Activated CD4-positive, alpha-beta T cell treated with anti-CD3 and anti-CD28 coated beads for 36 hours (primary cell): ENCODE measurements at regions not wholly inside any gene's neighbourhood (a gene's known extent, or its start where the extent isn't known, plus 50 kb on each side); places are given as distances from the start of the nearest gene placed in this dataset.
A peak's percentile ranks its signal among the peaks of the same experiment; 100 is the strongest.

ENCODE experiments used
- ATAC-seq: fragments of 200-7000 bp; cut with Tn5 transposase; one replicate; pipeline ENCODE4 v1.10.0; 2021; ENCODE audit warnings: mild to moderate bottlenecking, moderate library complexity
- CTCF ChIA-PET: fragments of 350-600 bp; sonication (Branson Sonifier 250); formaldehyde crosslinking; loops from one replicate; lab custom pipeline; 2021; ENCODE audit warnings: antibody characterized with exemption; lab: Charles Lee
- POLR2A ChIA-PET: fragments of 350-600 bp; sonication (Branson Sonifier 250); formaldehyde crosslinking; loops from one replicate; lab custom pipeline; 2021; ENCODE audit warnings: antibody characterized with exemption, inconsistent platforms; lab: Charles Lee
- DNase-seq: peaks from one replicate; pipeline ENCODE4 v3.0.0-alpha.2; 2020
- H3K27ac Mint-ChIP-seq: one replicate; pipeline ENCODE4 v1.8.0; 2021; ENCODE audit warnings: mixed read lengths
- H3K27me3 Mint-ChIP-seq: one replicate; pipeline ENCODE4 v1.8.0; 2021; ENCODE audit warnings: mixed read lengths
- H3K36me3 Mint-ChIP-seq: one replicate; pipeline ENCODE4 v1.8.0; 2021; ENCODE audit warnings: low read depth, mixed read lengths
- H3K4me1 Mint-ChIP-seq: one replicate; pipeline ENCODE4 v1.8.0; 2021; ENCODE audit warnings: mixed read lengths
- H3K4me3 Mint-ChIP-seq: one replicate; pipeline ENCODE4 v1.8.0; 2021; ENCODE audit warnings: mild to moderate bottlenecking, moderate library complexity, mixed read lengths
- H3K9me3 Mint-ChIP-seq: one replicate; pipeline ENCODE4 v1.8.0; 2021; ENCODE audit warnings: low read depth, mixed read lengths
- intact Hi-C, 2 experiments: fragments of 100-400 bp; cut with DNase I in 1 of 2; cut with micrococcal nuclease in 1 of 2; formaldehyde crosslinking; loops; one replicate each; pipeline versions ENCODE4 v1.14.2 to v1.15.1; 2022 to 2024; cut with DNase I, micrococcal nuclease

DNA sequence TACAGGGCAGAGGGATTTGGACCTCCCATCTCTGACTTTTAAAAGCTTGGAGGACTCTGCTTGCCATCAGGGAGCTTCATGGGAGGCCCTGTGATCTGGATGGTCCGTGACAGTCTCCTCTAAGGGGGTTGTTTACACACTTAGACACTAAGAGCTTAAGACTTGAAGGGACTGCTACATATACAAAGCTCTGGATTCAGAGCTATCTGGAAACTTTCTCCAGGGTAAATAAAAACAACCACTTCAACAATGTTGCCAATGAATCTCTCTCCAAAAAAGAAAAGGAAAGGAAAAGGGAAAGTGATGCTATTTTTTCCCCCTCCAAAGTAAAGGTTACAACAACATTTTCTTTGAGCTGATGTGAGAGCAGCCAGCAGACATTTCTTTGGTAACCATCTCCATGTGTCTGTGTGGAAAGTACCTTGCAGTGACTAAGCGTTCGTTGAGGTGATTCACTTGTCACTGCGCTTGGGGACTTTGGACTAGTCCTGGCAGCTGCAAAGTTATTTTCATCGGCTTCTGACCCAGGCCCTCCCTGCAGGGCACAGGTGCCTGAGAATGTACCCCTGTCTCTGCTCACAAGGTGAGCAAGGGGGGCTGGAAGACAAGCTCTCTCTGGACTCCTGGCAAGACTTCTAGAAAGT lies 262.1 kb upstream of the KLF4 start:
- Mint-ChIP-seq H3K27ac (no peak overlapping the region), H3K9me3 (peaks cover 2% of the 10 kb centered on the region), H3K4me3 (no peak overlapping the region), H3K36me3 (no peaks in the 10 kb centered on the region), H3K4me1 (no peaks in the 10 kb centered on the region), H3K27me3 (no peaks in the 10 kb centered on the region)
- POLR2A ChIA-PET, result no interaction called here
- CTCF ChIA-PET, result interaction anchor here (0.7 kb wide), 1 partner anchor 97 kb away, joined by 3 read pairs; no protein-coding TSS in a partner anchor
- intact Hi-C loops, result no loop called here
- ATAC-seq (peak; percentile 65), DNase-seq (peak; percentile 8)

DNA sequence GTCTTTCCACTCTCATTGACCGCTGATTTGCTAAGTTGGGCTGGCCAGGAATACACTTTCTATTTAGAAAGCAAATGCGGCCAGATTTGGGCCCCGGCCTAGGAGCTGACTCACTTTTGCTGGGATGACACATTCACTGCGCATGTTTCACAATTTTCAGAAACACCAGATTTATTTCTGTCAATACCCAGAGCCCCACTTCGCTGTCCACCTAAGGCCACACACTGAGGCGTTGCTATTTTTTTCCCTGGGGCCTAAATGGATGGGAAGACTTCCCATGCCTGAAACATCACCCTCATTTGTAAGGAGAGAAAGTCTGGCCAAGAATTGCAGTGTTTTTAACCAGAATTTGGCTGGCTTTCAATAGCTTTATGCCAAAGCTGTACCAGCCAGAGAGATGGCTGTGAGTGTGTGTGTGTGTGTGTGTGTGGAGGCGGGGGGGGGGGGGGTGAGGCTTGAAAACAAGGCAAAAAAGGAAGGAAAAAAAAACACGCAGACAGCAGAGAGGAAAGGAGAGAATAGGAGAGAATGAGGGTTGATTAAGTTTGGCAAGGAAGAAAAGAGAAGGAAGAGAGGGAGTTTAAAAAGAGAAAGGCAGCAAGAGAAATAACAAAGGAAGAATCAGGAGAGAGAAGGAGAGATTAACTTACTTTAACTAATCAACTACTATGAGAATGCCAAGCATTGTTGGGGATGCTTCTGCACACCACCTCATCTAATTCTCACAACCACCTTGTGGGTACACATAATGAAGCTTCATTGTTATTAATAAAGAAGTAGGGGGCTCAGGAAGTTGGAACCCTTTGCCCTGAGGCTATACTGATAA lies 261.4 kb upstream of the KLF4 start:
- H3K4me1 Mint-ChIP-seq, result no peaks in the 10 kb centered on the region
- ChIA-PET POLR2A (no interaction called here), CTCF (interaction anchor here (0.7 kb wide), 1 partner anchor 97 kb away, joined by 3 read pairs; no protein-coding TSS in a partner anchor)
- intact Hi-C loops, result no loop called here
- no peaks in the 10 kb centered on the region for H3K36me3 Mint-ChIP-seq
- ATAC-seq (no peak), DNase-seq (no peak)
- no peak overlapping the region for H3K4me3 Mint-ChIP-seq
- no peak overlapping the region for H3K27ac Mint-ChIP-seq
- peaks cover 2% of the 10 kb centered on the region for H3K9me3 Mint-ChIP-seq
- no peaks in the 10 kb centered on the region for H3K27me3 Mint-ChIP-seq

GRCh38 chr9:107749787-107750444 lies 260.3 kb upstream of the KLF4 start:
- ATAC-seq (no peak), DNase-seq (no peak)
- Mint-ChIP-seq H3K9me3 (no peaks in the 10 kb centered on the region), H3K4me3 (no peak overlapping the region), H3K36me3 (no peaks in the 10 kb centered on the region), H3K4me1 (no peaks in the 10 kb centered on the region), H3K27ac (no peak overlapping the region), H3K27me3 (no peaks in the 10 kb centered on the region)
- POLR2A ChIA-PET, result no interaction called here
- intact Hi-C loops, result no loop called here
- CTCF ChIA-PET, result no interaction called here

DNA sequence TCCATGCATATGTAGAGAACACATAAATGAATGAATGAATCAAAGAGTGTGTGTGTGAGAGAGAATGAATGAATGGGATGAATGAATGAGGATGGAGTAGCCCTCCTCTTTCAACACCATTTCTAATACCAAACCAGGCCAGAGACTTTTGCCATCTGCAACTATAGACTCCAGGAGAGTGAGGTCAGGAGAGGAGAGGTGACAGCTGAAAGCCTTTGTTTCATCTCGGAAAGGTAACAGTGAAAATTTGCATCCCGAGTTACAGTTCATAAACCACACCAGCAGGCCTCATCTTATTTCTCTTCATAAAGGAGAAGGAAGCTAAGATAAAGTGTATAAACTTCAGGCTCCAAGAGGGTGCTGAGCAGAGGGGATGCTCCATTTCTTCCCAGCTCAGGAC lies 255.3 kb upstream of the KLF4 start:
- intact Hi-C loops, result no loop called here
- H3K27me3 Mint-ChIP-seq, result no peaks in the 10 kb centered on the region
- CTCF ChIA-PET, result no interaction called here

DNA sequence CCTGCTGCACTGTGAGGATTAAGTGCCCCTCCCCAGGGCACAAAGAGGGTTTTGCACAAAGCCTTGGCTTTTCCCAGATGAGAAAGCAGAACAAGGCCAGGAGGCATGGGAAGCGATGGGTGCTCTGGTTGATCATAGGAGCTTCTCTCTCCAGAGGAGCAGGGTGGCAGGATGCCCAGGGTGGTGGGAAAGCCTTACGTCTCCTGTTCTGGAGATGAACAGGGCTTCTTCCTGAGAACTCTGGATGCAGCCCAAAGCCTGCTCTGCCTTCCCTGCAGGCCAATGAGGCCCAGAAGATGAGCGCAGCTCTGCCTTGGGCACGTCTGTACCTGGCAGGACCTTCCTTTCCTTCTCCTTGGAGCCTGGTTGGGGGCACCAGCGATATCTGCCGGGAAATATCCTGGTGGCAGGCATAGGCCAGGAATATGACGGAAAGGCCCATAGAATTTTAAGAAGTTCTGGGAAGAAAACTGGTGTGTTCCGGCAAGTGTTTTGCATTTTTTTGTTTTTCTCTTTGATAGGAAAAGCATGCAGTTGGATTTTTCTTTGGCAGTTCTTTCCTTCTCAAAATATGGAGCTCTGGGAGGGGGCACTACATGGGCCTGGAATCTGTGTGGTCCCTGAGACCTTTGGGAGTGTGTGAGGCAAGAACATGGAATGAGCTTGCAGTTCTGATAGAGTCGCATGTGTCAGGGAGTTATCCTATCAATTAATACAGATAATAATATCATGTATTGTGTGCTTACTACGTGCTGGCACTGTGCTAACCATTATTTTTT lies 253.2 kb upstream of the KLF4 start:
- CTCF ChIA-PET, result no interaction called here
- Mint-ChIP-seq H3K4me1 (no peaks in the 10 kb centered on the region), H3K4me3 (no peak overlapping the region), H3K36me3 (no peaks in the 10 kb centered on the region), H3K27me3 (no peaks in the 10 kb centered on the region), H3K9me3 (no peaks in the 10 kb centered on the region), H3K27ac (no peak overlapping the region)
- DNase-seq (no peak), ATAC-seq (no peak)
- POLR2A ChIA-PET, result no interaction called here
- intact Hi-C loops, result no loop called here

More for the DNA sequence above, 255.3 kb upstream of the KLF4 start:
- no peak overlapping the region for H3K27ac Mint-ChIP-seq
- H3K9me3 Mint-ChIP-seq, result no peaks in the 10 kb centered on the region
- POLR2A ChIA-PET, result no interaction called here
- no peaks in the 10 kb centered on the region for H3K4me1 Mint-ChIP-seq
- DNase-seq (no peak), ATAC-seq (no peak)
- H3K36me3 Mint-ChIP-seq, result no peaks in the 10 kb centered on the region
- H3K4me3 Mint-ChIP-seq, result no peak overlapping the region

DNA sequence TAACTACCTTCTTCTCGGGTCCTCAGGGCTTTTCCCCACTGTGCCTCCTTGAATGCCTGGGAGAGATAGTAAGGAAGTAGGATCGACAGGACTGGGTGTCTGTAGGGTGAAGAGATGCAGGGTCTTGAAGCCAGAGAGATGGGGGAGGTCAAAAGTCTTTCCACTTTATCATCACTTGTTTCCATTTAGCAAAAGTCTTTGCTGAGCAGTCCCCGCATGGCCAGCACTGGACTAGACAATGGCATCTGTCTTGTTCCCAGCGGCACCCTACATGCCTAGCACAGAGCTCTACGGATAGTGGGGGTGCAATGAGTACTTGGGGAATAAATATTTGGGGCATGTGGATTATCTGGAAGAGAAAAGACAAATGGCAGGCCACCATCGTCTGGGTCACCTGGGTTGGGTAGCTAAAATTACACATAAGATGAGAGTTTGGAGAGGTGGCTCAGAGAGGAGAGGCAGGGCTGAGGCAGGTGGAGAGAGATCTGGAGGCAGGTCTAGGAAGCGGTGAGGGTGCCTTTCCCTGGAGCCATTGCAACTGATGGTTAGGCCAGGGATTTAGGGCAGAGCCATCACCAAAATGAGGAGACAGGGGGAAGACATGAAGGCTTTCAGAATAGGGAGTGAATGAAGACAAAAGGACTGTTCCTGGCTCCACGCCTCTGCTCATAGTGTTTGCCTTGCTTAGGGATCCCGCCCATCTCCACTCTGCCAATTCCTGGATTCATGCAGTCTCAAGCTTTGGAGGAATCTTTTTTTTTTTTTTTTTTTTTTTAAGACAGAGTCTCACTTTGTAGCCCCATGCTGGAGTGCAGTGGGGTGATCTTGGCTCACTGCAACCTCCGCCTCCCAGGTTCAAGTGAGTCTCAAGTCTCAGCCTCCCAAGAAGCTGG lies 250.8 kb upstream of the KLF4 start:
- no peaks in the 10 kb centered on the region for H3K27me3 Mint-ChIP-seq
- H3K4me1 Mint-ChIP-seq, result no peaks in the 10 kb centered on the region
- ChIA-PET CTCF (no interaction called here), POLR2A (no interaction called here)
- no peak for ATAC-seq
- no peak for DNase-seq
- intact Hi-C loops, result no loop called here
- H3K27ac Mint-ChIP-seq, result no peak overlapping the region
- no peaks in the 10 kb centered on the region for H3K9me3 Mint-ChIP-seq
- H3K36me3 Mint-ChIP-seq, result no peaks in the 10 kb centered on the region
- no peak overlapping the region for H3K4me3 Mint-ChIP-seq

GRCh38 chr9:107739601-107740082 lies 250.1 kb upstream of the KLF4 start:
- H3K4me3 Mint-ChIP-seq, result no peak overlapping the region
- DNase-seq (no peak), ATAC-seq (no peak)
- H3K36me3 Mint-ChIP-seq, result no peaks in the 10 kb centered on the region
- H3K27ac Mint-ChIP-seq, result no peak overlapping the region
- ChIA-PET POLR2A (no interaction called here), CTCF (no interaction called here)
- no peaks in the 10 kb centered on the region for H3K9me3 Mint-ChIP-seq
- H3K27me3 Mint-ChIP-seq, result no peaks in the 10 kb centered on the region
- no peaks in the 10 kb centered on the region for H3K4me1 Mint-ChIP-seq
- intact Hi-C loops, result no loop called here

- Mint-ChIP-seq H3K4me3 (no peak overlapping the region), H3K27ac (no peak overlapping the region)
These were observed 249.2 kb upstream of the KLF4 start for GRCh38 chr9:107738789-107739188.

GRCh38 chr9:107737987-107738743 lies 248.6 kb upstream of the KLF4 start:
- DNase-seq (no peak), ATAC-seq (no peak)
- ChIA-PET POLR2A (no interaction called here), CTCF (interaction anchor here (0.7 kb wide), 1 partner anchor 47 kb away, joined by 3 read pairs; no protein-coding TSS in a partner anchor)
- no peaks in the 10 kb centered on the region for H3K27me3 Mint-ChIP-seq
- H3K9me3 Mint-ChIP-seq, result no peaks in the 10 kb centered on the region
- H3K4me1 Mint-ChIP-seq, result no peaks in the 10 kb centered on the region
- H3K36me3 Mint-ChIP-seq, result no peaks in the 10 kb centered on the region
- intact Hi-C loops, result no loop called here
- no peak overlapping the region for H3K27ac Mint-ChIP-seq
- H3K4me3 Mint-ChIP-seq, result no peak overlapping the region

More at GRCh38 chr9:107738789-107739188, 249.2 kb upstream of the KLF4 start:
- no peaks in the 10 kb centered on the region for H3K27me3 Mint-ChIP-seq
- H3K4me1 Mint-ChIP-seq, result no peaks in the 10 kb centered on the region
- POLR2A ChIA-PET, result no interaction called here
- H3K9me3 Mint-ChIP-seq, result no peaks in the 10 kb centered on the region
- intact Hi-C loops, result no loop called here
- ATAC-seq (no peak), DNase-seq (no peak)
- no peaks in the 10 kb centered on the region for H3K36me3 Mint-ChIP-seq
- CTCF ChIA-PET, result interaction anchor here (0.7 kb wide), 1 partner anchor 46 kb away, joined by 3 read pairs; no protein-coding TSS in a partner anchor

- POLR2A ChIA-PET, result no interaction called here
- CTCF ChIA-PET, result interaction anchor here (1.0 kb wide), 1 partner anchor 10 kb away, joined by 3 read pairs; no protein-coding TSS in a partner anchor
These were observed 248.0 kb upstream of the KLF4 start for GRCh38 chr9:107737610-107737986.

More at GRCh38 chr9:107737610-107737986, 248.0 kb upstream of the KLF4 start:
- no peaks in the 10 kb centered on the region for H3K36me3 Mint-ChIP-seq
- ATAC-seq (no peak), DNase-seq (no peak)
- no peaks in the 10 kb centered on the region for H3K4me1 Mint-ChIP-seq
- intact Hi-C loops, result no loop called here
- no peak overlapping the region for H3K27ac Mint-ChIP-seq
- no peaks in the 10 kb centered on the region for H3K27me3 Mint-ChIP-seq
- no peak overlapping the region for H3K4me3 Mint-ChIP-seq
- no peaks in the 10 kb centered on the region for H3K9me3 Mint-ChIP-seq
